ENCODE measurements at regions not wholly inside any gene's neighbourhood (a gene's known extent, or its start where the extent isn't known, plus 50 kb on each side); places are given as distances from the start of the nearest gene placed in this dataset.
"Not testable (repeated sequence)": the region's sequence is repeated elsewhere in the genome, so short reads cannot be mapped to it uniquely, and the experiment has no call there.

- no peaks in the 10 kb centered on the region for H3K9me3 Mint-ChIP-seq (ENCODE audit: low read depth)
- H3K36me3 Mint-ChIP-seq = no peaks in the 10 kb centered on the region
- CTCF ChIA-PET = no interaction called here
- H3K4me3 Mint-ChIP-seq = no peak overlapping the region
- DNase-seq = no peak
- peaks cover 7% of the 10 kb centered on the region for H3K27me3 Mint-ChIP-seq
- no peak for ATAC-seq
- no peak overlapping the region for H3K27ac Mint-ChIP-seq
- H3K4me1 Mint-ChIP-seq = no peaks in the 10 kb centered on the region
Observed at GRCh38 chr6:79377888-79378348, 143.4 kb upstream of the HMGN3 start.

DNA sequence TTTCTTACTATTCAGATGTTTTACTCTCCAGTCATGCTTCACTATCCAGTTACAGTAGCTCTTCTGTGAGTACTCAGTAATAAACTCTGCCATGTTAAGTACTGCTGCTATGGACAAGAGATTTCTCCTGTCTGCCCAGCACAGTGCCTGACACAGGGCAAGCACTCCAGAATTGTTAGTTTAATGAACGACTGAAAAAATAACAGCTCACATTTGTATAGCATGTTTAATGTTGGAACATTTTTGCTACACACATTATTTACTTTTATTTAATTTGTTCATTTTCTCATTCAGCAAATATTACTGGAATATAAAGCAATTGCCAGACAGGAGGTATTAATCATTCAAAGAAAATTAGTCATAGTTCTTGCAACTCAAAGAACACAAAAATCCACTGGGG, 142.6 kb upstream of the HMGN3 start:
- CTCF ChIA-PET = no interaction called here

DNA sequence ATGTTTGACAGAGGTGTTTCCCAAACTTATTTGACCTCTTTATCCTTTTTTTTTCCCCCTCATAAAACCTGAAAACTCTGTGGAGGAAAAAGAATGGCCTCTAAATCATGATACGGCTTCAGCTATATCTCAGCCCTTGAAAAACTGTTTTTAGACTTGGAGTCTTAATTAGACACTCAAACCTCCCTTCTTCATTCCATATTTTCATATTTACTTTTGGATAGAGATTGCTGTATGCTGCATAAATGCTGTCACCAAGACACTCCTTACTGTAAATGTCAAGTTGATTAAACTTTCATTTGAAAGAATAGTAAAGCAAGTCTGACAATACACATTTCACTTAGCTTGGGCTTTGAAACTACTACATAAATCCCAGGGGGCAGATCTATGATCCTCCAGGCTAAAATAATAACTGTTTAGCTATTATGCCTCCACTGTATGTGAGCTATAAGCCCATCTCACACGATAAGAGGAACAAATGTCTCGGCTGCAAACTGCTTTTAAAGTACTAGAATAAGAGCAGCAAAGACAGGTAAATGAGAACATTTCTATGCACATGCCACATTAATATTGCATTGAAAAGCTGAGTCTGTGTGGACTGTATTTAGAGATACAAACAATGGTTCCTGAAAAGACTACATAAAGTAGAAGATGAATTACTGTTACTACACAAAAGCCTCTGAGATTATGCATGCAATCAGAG, 141.3 kb upstream of the HMGN3 start:
- Mint-ChIP-seq H3K36me3 (no peaks in the 10 kb centered on the region), H3K27ac (no peak overlapping the region), H3K27me3 (peaks cover 8% of the 10 kb centered on the region), H3K4me1 (no peaks in the 10 kb centered on the region), H3K4me3 (no peak overlapping the region), H3K9me3 (ENCODE audit: low read depth) (no peaks in the 10 kb centered on the region)
- DNase-seq = no peak
- ATAC-seq = no peak
- CTCF ChIA-PET = interaction anchor here (0.8 kb wide), 1 partner anchor 9 kb away, joined by 3 read pairs; no protein-coding TSS in a partner anchor

More for the DNA sequence above, 142.6 kb upstream of the HMGN3 start:
- ATAC-seq (no peak), DNase-seq (no peak)
- Mint-ChIP-seq H3K27me3 (peaks cover 7% of the 10 kb centered on the region), H3K9me3 (ENCODE audit: low read depth) (no peaks in the 10 kb centered on the region), H3K4me1 (no peaks in the 10 kb centered on the region), H3K36me3 (no peaks in the 10 kb centered on the region), H3K27ac (no peak overlapping the region), H3K4me3 (no peak overlapping the region)

DNA sequence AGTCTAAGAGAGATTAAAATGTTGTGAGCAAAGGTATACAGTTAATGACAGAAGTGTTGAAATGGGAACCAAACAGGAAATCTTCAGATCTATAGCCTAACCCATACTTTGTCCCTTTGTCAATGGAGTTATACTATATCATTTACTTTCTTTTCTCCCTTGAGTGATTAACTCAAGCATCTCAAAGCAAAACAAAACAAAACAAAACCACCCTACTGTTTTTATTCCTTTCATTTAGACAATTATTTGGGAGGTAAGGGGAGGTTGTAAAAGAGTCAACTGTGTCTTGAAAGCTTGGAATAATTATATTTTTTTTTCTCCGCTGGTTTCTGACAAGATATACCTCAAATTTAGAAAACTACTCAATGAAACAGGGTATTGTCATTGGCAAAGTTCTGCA, 139.8 kb upstream of the HMGN3 start:
- Mint-ChIP-seq H3K9me3 (ENCODE audit: low read depth) (no peaks in the 10 kb centered on the region), H3K27me3 (peaks cover 11% of the 10 kb centered on the region), H3K27ac (no peak overlapping the region), H3K4me3 (no peak overlapping the region), H3K4me1 (no peaks in the 10 kb centered on the region), H3K36me3 (no peaks in the 10 kb centered on the region)
- CTCF ChIA-PET = no interaction called here
- ATAC-seq (no peak), DNase-seq (no peak)

DNA sequence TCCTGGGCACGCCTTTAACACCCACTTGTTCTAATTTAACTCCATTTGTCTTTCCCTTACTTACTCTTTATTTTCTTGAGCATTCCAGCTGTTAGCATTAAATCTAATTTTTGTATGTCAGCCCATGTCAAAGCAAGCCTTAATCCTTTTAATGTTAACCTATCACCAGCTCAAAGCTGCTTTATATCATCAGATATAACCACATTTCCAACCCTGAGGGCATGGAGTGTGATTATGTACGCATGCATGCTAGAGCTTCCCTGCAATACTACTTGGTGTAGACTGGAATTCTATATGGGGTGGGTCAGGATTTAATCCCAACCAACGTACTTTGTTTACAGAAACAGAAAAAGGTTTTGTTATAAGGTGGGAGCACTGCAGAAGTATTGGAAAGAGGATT, 139.4 kb upstream of the HMGN3 start:
- ATAC-seq = no peak
- CTCF ChIA-PET = no interaction called here

GRCh38 chr6:79373246-79373645, 138.8 kb upstream of the HMGN3 start:
- ATAC-seq (no peak), DNase-seq (no peak)
- H3K27me3 Mint-ChIP-seq = peaks cover 11% of the 10 kb centered on the region
- no peak overlapping the region for H3K4me3 Mint-ChIP-seq
- no peak overlapping the region for H3K27ac Mint-ChIP-seq
- CTCF ChIA-PET = no interaction called here
- H3K4me1 Mint-ChIP-seq = no peaks in the 10 kb centered on the region
- no peaks in the 10 kb centered on the region for H3K36me3 Mint-ChIP-seq
- no peaks in the 10 kb centered on the region for H3K9me3 Mint-ChIP-seq (ENCODE audit: low read depth)

More for the DNA sequence above, 139.4 kb upstream of the HMGN3 start:
- peaks cover 11% of the 10 kb centered on the region for H3K27me3 Mint-ChIP-seq
- no peaks in the 10 kb centered on the region for H3K9me3 Mint-ChIP-seq (ENCODE audit: low read depth)
- no peak for DNase-seq
- H3K4me3 Mint-ChIP-seq = no peak overlapping the region
- no peak overlapping the region for H3K27ac Mint-ChIP-seq
- H3K36me3 Mint-ChIP-seq = no peaks in the 10 kb centered on the region
- H3K4me1 Mint-ChIP-seq = no peaks in the 10 kb centered on the region

DNA sequence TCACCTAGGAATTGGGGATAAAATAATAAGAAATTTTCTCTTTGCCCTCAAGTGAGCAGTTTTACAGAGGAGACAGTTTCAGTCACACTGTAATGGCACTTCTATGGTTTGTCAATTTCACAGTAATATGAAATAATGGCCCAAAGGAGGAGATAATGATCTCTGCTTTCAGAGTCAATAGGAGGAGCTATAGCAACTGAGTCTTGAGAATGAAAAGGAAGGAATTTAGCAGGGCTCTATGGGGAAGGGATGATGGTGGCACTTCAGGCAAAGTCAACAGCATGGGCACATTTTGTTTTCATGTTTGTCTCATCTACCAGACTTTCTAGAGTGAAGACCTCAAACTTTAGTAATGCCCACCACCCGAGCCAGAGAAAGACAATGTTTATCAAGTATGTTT, 138.3 kb upstream of the HMGN3 start:
- ATAC-seq (no peak), DNase-seq (no peak)
- Mint-ChIP-seq H3K27ac (no peak overlapping the region), H3K27me3 (peaks cover 11% of the 10 kb centered on the region), H3K4me1 (no peaks in the 10 kb centered on the region), H3K4me3 (no peak overlapping the region), H3K36me3 (no peaks in the 10 kb centered on the region), H3K9me3 (ENCODE audit: low read depth) (no peaks in the 10 kb centered on the region)
- CTCF ChIA-PET = no interaction called here

- no peaks in the 10 kb centered on the region for H3K36me3 Mint-ChIP-seq
- peaks cover 4% of the 10 kb centered on the region for H3K27me3 Mint-ChIP-seq
- DNase-seq (no peak), ATAC-seq (no peak)
- no peaks in the 10 kb centered on the region for H3K4me1 Mint-ChIP-seq
- H3K4me3 Mint-ChIP-seq = no peak overlapping the region
- H3K9me3 Mint-ChIP-seq (ENCODE audit: low read depth) = peaks cover 6% of the 10 kb centered on the region
- H3K27ac Mint-ChIP-seq = no peak overlapping the region
- CTCF ChIA-PET = no interaction called here
Observed at GRCh38 chr6:79369026-79369425, 134.5 kb upstream of the HMGN3 start.

GRCh38 chr6:79363441-79363840, 129.0 kb upstream of the HMGN3 start:
- H3K4me1 Mint-ChIP-seq; H3K36me3 Mint-ChIP-seq; H3K27ac Mint-ChIP-seq; H3K9me3 Mint-ChIP-seq (ENCODE audit: low read depth); H3K4me3 Mint-ChIP-seq; H3K27me3 Mint-ChIP-seq; ATAC-seq; CTCF ChIA-PET; DNase-seq: not testable (repeated sequence)

- ATAC-seq; H3K4me1 Mint-ChIP-seq; H3K4me3 Mint-ChIP-seq; CTCF ChIA-PET; H3K27ac Mint-ChIP-seq; H3K27me3 Mint-ChIP-seq; H3K36me3 Mint-ChIP-seq; DNase-seq; H3K9me3 Mint-ChIP-seq (ENCODE audit: low read depth): not testable (repeated sequence)
Observed at GRCh38 chr6:79361074-79361473, 126.6 kb upstream of the HMGN3 start.

GRCh38 chr6:79353226-79353625, 118.7 kb upstream of the HMGN3 start:
- DNase-seq = no peak
- CTCF ChIA-PET = no interaction called here
- Mint-ChIP-seq H3K27me3 (peaks cover 3% of the 10 kb centered on the region), H3K27ac (no peak overlapping the region), H3K4me3 (no peak overlapping the region), H3K9me3 (ENCODE audit: low read depth) (no peaks in the 10 kb centered on the region), H3K36me3 (no peaks in the 10 kb centered on the region), H3K4me1 (no peaks in the 10 kb centered on the region)
- no peak for ATAC-seq

DNA sequence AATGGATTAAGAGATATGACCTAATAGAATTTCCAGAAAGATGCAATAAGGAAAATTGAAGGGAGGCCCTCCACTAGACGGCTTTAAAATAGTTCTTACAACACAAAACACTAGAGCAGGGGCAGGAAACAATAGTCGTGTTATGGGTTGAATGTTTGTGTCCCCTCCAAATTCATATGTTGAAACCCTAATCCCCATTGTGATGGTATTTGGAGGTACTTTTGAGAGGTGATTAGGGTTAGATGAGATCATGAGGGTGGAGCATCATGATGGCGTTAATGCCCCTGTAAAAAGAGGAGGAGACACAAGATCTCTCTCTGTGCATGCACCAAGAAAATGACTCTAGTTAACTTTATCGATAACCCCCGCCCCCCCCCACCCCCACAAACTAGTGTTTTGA, 104.0 kb upstream of the HMGN3 start:
- H3K9me3 Mint-ChIP-seq (ENCODE audit: low read depth) = no peaks in the 10 kb centered on the region
- CTCF ChIA-PET = no interaction called here
- no peak for DNase-seq
- no peak overlapping the region for H3K27ac Mint-ChIP-seq
- H3K36me3 Mint-ChIP-seq = no peaks in the 10 kb centered on the region
- ATAC-seq = no peak
- H3K27me3 Mint-ChIP-seq = peaks cover 11% of the 10 kb centered on the region
- H3K4me1 Mint-ChIP-seq = peaks cover 9% of the 10 kb centered on the region
- no peak overlapping the region for H3K4me3 Mint-ChIP-seq

- Mint-ChIP-seq H3K27ac (no peak overlapping the region), H3K4me3 (no peak overlapping the region), H3K36me3 (no peaks in the 10 kb centered on the region), H3K27me3 (peaks cover 15% of the 10 kb centered on the region), H3K4me1 (peaks cover 13% of the 10 kb centered on the region), H3K9me3 (ENCODE audit: low read depth) (no peaks in the 10 kb centered on the region)
- ATAC-seq (peak; percentile 45), DNase-seq (no peak)
- CTCF ChIA-PET = no interaction called here
Observed at GRCh38 chr6:79335133-79335674, 100.7 kb upstream of the HMGN3 start.

- CTCF ChIA-PET = no interaction called here
- Mint-ChIP-seq H3K9me3 (ENCODE audit: low read depth) (no peaks in the 10 kb centered on the region), H3K4me3 (no peak overlapping the region), H3K27me3 (peaks cover 15% of the 10 kb centered on the region), H3K36me3 (no peaks in the 10 kb centered on the region), H3K4me1 (peaks cover 13% of the 10 kb centered on the region), H3K27ac (no peak overlapping the region)
- DNase-seq = no peak
- no peak for ATAC-seq
Observed at GRCh38 chr6:79334674-79335073, 100.2 kb upstream of the HMGN3 start.

Measured in activated CD8-positive, alpha-beta memory T cell treated with anti-CD3 and anti-CD28 coated beads, Interleukin-2, amount 10 ng/mL, durations not matched to agents 7 days and 5 days (primary cell).